EL (cell line): ENCODE measurements at regions not wholly inside any gene's neighbourhood (a gene's known extent, or its start where the extent isn't known, plus 50 kb on each side); places are given as distances from the start of the nearest gene placed in this dataset.
"Not testable (repeated sequence)": the region's sequence is repeated elsewhere in the genome, so short reads cannot be mapped to it uniquely, and the experiment has no call there.

ENCODE experiments used
- DNase-seq: peaks from one replicate; pipeline ENCODE4 v3.0.0-alpha.2; 2016

DNA sequence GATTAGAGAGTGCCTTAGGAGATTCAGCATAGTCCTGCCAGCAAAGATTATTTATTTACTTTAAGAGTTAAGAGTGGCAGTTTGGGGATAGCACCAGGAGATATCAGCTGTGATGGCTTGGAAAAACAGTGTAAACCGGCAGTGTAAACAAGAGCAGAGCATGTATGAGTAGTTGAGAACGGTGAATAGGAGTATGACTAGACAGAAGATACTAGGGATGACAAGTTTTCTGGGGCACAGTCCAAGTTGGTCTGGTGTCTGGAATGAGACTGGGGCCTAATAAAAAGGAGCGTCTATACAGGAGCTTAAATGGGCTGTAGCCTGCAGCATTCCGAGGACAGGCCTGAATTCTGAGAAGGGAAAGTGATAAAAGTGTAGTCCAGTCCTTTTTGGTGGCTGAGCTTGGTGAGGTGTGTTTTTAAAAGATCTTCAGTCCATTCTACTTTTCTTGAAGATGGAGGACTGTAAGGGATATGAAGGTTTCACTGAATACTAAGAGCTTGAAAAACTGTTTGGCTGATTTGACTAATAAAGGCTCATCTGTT is 117.8 kb downstream of the TLR5 start:
- DNase-seq: not testable (repeated sequence)

DNA sequence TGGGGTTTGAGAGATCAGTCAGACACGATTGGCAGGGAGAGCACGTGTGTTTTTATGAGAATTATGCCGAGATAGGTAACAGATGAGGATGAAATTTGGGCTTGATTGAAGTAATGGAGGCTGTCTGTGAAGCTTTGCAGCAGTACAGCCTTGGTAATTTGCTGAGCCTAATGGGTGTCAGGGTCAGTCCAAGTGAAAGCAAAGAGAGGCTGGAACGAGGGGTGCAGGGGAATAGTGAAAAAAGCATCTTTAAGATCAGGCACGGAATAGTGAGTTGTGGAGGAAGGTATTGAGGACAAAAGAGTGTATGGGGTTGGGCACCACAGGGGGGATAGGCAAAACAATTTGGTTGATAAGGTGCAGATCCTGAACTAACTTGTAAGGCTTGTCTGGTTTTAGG is 116.4 kb downstream of the TLR5 start:
- not testable (repeated sequence) for DNase-seq

DNA sequence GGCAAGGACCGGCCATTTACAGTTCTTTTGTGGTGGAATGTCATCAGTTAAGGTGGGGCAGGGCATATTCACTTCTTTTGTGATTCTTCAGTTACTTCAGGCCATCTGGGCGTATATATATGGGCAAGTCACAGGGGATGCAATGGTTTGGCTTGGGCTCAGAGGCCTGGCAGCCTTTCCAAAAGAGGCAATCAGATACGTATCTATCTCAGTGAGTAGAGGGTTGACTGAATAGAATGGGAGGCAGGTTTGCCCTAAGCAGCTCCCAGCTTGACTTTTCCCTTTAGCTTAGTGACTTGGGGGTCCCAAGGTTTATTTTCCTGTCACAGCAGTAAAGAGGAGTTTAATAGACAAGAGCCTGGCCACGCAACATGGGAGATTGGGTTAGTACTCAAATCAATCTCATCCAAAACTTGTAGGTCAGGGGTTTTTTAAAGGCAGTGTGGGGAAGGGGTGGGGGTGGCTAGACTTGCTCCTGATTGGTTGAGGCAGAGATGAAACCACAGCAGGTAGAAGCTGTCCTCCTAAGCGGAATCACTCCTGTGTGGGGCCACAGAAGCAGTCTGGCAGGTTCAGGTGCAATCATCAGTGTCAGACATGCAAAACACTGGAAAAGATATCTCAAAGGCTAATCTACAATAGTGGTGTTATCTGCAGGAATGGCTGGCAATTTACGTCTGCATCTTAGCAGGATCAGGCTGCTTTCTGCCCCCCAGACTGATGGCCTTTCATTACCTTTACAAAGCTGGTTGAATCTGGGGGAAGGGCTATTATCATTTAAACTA is 112.9 kb downstream of the TLR5 start:
- no peak for DNase-seq

DNA sequence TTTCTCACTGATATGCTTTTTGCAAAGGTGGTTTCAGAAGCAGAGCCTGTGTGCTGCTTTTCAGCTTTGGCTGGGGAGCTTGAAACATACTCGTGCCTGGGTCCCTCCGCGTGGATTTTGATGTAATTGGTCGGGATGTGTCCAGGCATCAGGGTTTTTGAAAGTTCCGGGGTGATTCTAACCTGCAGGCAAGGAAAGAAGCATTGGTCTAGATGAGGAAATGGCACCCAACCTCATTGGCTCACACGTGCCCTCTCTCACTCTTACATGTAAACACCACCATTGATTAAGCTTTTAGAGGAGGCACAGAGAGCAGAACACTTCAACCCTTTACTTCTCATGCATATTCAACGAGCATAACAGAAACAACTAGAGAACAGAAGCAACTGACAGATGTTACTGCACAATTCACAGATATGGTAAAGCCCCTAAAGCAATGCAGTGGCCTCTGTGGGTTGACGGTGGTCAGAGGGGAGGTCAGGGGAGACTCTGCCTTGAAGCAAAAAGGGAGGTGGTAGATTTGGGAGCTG is 112.1 kb downstream of the TLR5 start:
- DNase-seq: no peak

DNA sequence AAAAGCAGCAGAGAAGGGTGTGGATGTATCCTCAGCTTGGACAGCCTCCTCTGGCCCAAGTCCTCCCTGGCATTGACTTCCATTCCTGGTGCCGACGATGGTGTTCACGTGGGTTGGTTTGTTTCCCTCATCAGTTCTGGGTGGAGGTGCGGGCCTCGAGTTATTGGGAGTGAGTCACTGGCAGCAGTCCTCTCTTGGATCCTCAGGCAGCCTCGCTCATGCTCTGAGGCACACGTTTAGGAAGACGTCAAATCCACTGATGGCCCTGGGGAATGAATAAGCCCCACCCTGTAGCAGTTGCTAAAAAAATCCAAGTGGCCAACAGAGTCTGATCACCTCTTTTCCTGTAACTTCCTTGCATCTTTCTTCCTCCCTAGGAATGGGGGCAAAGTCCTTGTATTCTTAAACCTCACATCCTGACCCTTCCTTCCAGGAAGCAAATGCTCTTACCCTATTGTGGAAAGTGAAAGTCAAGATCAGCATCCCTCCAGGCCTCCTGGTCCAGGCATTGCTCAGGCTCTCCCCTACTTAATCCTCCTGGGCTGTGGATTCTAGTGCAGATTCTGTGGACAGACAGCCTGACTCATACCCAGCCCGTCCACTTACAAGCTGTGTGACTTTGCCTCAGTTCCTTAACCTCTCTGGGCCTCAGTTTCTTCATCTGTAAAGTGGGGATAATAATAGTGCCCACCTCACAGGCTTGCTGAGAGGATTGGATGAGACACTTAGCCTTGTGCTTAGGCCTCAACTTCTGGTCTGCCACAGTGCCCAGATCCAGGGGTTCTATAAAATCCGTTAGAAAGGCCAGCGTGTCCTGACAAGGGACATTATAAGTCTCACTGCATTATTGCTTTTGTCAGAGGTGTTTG is 111.1 kb downstream of the TLR5 start:
- DNase-seq: peak; percentile 49

DNA sequence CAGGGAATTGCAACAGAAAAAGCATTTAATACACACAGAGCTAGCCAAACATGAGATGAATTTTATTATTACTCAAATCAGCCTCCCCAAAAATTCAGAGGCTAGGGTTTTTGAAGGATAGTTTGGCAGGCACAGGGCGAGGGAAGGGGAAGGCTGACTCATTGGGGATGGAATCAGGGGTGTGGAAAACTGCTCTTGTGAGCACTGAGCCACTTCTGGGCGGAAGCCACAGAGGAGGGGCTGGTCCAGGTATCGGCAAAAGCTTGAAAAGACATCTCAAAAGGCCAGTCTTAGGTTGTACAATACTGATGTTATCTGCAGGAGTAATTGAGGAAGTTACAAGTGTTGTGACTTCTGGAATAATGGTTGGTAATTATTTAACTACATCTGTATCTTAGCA is 109.4 kb downstream of the TLR5 start:
- peak; percentile 12 for DNase-seq

DNA sequence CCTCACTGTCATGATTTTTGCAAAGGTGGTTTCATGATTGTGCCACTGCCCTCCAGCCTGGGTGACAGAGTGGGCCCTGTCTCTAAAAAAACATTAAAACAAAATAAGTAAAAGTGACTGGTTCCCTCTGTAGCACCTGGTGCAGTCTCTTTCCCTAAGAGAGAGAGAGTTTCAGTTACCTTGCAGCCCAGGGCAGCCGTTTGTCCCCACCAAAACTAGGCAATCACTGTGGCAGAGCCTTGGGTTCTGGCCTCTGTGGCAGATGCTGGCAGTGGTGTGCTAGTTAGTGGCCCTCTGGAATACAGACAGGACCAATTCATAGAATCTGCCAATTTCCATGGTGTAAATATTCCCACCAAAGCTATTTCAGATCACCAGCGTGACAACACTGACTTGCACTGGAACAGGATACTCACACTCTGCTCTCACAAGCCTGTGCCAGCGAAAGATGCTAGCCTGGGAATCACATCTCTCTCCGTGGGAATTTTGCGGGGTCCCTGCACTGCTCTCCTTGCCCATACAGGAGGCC is 108.7 kb downstream of the TLR5 start:
- DNase-seq: no peak

DNA sequence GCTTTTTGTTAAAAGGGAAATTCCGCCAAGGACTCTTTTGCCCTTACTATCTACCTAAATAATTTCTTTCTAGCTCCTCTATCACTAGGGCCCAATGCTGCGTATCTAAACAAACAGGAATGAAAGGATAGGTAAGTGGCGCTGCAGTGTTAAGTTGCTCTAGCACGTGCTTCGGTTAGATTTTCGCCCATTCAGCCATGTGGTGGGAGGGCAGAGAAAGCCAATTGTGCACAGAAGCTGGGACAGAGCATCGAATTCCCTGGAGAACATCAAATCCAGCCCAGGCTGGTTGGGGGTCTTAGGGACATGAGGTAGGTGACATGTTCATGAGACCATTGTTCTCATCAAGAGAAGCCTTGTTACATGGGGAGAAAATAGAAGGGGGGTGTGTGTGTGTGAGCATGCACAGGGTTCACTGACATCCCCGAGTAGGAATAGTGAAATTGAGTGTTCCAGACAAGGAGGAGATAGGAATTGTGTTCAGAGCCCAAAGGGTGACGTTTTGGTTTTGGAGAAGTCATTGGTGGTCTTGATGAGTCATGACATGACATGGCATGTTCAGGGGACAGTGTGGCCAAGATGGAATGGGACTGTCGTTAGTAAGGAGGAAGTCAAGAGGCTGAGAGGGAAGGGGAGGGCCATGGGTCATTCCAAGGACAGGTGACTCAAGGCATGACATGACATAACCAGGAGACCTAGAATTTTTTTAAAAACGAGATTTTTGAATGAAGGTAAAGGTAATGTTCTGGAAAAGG is 107.1 kb downstream of the TLR5 start:
- no peak for DNase-seq

DNA sequence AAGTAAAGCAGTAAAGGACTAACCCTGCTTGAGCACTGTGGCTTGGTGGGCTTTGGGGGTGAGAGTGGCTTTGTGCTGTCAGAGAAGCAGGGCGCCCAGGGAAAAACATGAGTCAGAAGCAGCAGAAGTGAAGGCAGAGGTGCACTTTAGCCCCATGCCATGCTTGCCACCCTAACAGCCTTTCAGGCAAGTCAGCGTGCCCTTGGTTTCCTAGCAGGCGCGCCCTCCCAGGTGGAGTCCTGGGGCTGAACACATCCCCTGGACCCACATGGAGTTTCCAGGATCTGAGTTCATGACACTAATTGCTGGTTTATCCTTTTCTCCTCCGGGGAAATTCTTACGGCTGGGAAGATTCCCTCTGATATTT is 106.6 kb downstream of the TLR5 start:
- no peak for DNase-seq

DNA sequence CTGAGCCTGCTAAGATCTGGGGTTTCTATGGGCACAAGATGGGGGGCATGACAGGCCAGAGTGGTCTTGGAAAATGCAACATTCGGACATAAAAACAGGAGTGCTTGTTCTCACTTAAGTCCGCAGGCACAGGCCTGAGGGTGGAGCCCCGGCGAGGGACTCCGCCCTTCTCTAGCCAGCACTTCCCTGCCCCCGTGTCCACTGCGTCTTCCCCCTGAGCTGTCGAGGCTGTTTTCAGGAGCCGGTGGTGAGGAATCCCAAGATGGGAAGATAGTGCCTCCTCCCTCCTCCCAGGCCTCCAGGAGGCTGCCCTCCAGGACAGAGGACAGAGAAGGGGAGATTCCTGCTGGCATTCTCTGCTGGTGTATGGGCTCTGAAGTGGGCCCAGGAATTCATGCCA is 105.2 kb downstream of the TLR5 start:
- no peak for DNase-seq

DNA sequence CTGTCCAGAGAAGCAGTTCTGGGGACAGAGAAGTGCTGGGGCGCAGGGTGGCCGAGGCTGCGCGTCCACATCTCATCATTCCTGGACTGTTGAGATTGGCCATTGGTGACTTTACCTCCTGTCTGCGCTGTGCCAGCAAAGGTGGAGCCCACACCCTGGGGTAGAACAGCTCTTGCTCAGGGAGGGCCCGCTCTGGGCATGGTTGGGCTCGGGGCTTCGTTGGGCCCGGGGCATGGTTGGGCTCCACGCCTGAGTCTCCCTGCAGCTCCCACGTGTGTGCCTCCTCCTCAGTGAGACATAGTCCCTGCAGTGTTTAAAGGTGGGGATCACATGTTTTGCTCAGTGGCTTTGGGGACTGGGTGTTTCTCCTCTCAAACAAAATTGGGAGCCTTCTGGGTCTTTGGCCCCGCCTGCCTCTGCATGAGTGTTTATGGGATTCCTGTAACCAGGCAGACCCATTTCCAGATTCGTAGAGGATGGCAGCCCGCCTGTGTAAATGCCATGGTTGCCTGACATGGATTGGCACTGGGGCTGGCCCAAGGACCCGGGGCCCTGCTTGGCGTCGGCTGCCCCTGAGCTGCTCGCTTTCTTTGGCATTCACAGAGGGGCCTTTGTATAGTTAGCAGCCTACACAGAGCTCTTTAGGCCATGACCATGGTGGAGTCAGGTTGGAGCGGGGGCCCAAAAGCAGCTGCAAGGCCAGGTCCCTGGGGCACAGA is 104.6 kb downstream of the TLR5 start:
- DNase-seq: no peak

DNA sequence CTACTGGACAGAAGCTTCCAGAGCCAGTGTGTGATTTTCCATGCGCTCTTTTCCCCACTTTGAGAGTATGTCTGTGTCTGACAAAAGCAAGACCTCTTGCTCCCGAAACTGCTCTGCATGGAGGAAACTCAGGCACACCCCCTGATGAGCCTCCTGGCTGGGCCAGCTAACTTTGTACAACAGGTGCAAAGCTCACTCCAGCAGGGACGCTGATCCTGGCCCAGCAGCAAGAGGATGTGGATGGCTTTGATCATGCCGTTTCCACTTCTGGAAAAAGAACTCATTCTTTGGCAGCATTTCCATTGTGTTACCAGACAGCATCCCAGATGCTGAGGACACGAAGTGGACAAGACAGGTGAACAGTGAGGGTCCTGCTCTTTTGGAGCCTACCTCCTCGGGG is 103.1 kb downstream of the TLR5 start:
- no peak for DNase-seq

DNA sequence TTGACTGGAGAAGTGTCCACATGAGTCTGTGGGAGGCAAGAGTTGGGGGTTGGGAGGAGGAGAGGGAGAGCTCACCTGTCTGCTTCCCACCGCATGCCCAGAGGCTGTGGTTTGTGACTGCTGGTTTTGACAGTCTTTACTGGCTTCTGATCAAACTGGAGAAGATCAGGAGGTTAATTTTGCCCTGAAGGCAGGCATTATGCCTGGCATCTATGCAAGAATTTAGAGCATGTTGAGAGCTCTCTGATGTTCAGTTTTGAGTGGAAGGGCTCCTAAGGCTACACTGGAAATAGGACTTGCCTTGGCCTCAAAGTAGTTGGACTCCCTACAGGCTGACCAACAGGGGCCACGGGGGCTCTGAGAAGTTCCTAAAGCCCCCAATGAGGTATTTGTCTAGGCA is 101.6 kb downstream of the TLR5 start:
- DNase-seq: peak; percentile 21

DNA sequence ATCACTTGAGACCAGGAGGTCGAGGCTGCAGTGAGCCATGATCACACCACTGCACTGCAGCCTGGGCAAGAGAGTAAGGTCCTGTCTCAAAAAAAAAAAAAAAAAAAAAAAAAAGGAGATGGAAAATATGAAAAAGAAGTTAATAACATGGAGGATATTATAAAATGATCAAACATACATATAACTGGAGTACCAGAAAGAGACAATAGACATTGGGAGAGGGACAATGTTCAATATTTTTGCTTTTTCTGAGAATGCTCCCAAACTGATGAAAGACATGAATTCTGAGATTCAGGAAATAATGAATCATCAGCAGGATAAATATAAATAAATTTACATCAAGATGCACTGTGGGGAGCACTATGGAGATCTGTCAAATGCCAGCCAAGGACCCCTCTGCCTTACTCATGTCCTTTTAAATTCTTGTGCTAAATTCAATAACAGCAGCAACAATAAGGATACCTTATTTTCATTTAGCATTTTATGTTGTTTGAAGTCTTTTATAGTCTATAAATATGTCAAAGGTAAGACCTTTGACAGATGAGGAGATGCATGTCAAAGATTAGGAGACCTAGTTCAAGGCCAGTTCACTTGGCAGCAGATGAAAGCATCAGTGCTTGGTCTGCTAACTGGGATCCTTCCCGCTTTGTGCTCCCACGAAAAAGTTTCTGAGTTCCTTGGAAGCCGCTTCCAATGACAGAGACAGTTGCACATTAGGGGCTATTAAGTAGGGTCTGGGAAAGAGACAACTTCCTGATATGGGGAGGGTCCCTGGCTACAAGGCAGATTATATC is 97.7 kb downstream of the TLR5 start:
- no peak for DNase-seq

DNA sequence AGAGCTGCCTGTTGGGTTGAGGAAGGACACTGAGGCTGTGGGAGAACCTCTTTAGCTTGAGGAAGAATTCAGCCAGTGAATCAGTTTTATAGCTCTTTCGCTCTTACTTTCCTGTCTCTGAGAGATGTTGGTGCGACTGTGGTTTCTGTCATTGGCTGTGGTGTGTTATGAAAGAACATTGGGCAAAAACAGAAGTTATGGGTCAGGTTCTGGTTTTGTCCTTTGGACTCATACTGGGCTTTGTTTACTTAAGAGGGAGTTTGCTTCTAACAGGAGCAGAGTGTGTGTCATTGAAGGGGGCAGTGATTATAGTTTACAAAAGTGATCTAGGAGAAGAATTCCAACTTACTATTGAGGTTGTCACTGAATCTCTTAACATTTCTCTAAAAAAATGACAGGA is 97.0 kb downstream of the TLR5 start:
- DNase-seq: no peak

DNA sequence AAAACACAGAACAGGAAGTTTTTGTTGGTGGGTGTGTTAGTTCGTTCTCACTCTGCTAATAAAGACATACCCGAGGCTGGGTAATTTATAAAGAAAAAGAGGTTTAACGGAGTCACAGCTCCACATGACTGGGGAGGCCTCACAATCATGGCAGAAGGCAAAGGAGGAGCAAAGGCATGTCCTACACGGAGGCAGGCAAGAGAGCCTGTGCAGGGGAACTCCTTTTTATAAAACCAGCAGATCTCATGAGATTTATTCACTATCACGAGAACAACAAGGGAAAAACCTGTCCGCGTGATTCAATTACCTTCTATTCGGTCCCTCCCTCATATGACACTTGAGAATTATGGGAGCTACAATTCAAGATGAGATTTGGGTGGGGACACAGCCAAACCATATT is 96.6 kb downstream of the TLR5 start:
- DNase-seq: not testable (repeated sequence)

DNA sequence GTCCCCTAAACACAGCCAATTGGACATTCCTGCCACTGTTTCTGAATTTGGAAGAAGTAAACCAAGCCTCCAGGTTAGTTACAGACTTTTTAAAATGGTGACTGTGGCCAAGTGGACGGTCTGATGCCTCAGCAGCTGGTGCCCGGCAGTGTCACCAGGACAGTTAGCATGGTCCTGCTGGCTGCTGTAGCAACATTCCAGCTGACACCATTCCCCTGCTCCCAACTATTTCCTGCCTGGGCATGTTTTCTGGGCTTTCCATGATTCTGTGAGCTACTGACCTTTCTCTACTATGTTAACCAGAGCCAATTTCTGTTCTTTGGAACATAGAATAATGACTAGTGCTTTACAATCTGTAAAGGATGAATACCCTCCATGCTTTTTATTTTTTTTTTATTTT is 95.0 kb downstream of the TLR5 start:
- DNase-seq: no peak

DNA sequence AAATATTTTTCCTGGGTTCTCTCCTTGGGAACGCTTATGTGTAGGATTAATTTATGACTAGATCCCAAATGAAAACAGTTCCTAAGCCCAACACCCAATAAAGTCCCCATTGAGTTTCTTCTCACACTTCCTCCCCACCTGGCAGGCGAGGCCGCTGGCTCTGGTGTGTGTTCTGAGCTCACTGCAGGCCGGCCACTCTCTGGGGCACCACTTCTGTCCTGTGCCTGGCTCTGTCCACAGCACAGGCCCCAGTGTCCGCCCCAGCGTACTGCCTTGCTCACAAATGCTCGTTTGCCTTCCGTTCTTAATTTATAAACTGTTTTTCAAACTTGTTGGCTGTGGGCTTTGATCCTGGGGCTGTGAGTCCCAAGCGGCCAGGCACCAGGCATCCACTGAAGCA is 90.6 kb downstream of the TLR5 start:
- DNase-seq: no peak

DNA sequence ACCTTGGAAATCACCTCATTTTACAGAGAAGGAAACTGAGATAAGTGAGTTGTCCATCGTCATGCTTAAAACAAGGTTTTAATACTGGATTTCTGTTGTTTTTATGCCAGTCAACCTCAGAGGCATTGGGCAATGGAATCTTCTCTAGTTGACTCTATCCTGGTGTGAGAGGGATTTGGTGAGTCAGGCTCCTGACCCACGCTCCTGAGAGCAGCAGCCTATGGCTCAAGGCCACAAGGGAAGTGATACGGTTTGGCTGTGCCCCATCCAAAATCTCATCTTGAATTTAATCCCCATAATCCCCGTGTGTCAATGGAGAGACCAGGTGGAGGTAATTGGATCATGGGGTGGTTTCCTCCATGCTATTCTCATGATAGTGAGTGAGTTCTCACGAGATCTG is 90.1 kb downstream of the TLR5 start:
- DNase-seq: peak; percentile 22

DNA sequence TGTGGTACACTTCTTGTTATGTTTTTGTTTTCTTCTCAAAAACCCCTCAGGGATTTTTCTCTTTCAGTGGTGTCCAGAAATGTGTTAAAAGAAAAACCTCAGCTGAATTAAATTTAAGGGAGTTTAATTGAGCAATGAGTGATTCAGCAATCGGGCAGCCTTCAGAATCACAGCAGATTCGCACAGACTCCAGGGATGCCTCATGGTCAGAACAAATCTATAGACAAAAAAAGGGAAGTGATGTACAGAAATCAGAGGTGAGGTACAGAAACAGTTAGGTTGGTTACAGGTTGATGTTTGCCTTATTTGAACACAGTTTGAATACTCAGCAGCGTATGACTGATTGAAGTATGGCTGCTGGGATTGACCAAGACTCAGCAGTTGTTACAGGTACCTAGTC is 86.2 kb downstream of the TLR5 start:
- DNase-seq: no peak

DNA sequence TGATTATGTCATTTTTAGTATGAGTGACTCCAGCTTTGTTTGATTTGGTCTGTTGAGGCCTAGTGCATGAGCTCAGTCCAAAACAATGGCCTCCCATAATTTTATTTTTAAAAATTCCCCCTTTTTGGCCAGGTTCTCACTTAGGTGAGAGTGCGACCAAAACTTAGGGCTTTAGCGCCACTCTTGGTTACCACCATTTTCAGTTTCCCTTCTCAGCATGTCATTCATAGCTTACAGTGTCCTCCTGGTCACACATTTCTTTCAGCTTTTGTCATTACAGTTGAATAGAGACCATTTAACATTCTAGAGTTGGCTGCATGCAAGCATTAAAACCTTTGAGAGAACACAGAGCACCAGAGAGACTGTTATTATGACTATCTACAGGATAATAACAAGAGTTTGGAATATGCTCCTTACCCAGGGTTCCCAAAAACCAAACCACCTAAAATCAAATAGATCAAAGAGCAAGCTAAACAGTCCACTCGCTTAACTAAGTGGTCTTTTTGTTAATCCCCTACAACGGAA is 85.4 kb downstream of the TLR5 start:
- no peak for DNase-seq
